GM19351 (cell line): ENCODE measurements at regions not wholly inside any gene's neighbourhood (a gene's known extent, or its start where the extent isn't known, plus 50 kb on each side); places are given as distances from the start of the nearest gene placed in this dataset.
"Not testable (repeated sequence)": the region's sequence is repeated elsewhere in the genome, so short reads cannot be mapped to it uniquely, and the experiment has no call there.

ENCODE experiments used
- ATAC-seq: cut with Tn5 transposase; IDR thresholded peaks from one replicate; pipeline ENCODE4 v1.9.1; 2021; ENCODE audit warnings: mild to moderate bottlenecking, moderate library complexity; ENCODE audit not compliant: unreplicated experiment

GRCh38 chr14:104303705-104304425, 165.5 kb downstream of the KIF26A start:
- no peak for ATAC-seq

- ATAC-seq = no peak
Measured at GRCh38 chr14:104304451-104305351, 166.3 kb downstream of the KIF26A start.

GRCh38 chr14:104305511-104306449, 167.4 kb downstream of the KIF26A start:
- ATAC-seq = no peak

- ATAC-seq = no peak
Measured at GRCh38 chr14:104306450-104307040, 168.2 kb downstream of the KIF26A start.

GRCh38 chr14:104307246-104307626, 168.8 kb downstream of the KIF26A start:
- ATAC-seq = no peak

GRCh38 chr14:104307627-104308401, 169.4 kb downstream of the KIF26A start:
- ATAC-seq = no peak

- ATAC-seq = not testable (repeated sequence)
Measured at GRCh38 chr14:104308534-104308933, 170.1 kb downstream of the KIF26A start.

- no peak for ATAC-seq
Measured at GRCh38 chr14:104309657-104310369, 171.4 kb downstream of the KIF26A start.

GRCh38 chr14:104311358-104311757, 173.0 kb downstream of the KIF26A start:
- no peak for ATAC-seq

GRCh38 chr14:104313674-104314073, 175.3 kb downstream of the KIF26A start:
- ATAC-seq = no peak

- no peak for ATAC-seq
Measured at GRCh38 chr14:104314251-104314941, 176.0 kb downstream of the KIF26A start.

- no peak for ATAC-seq
Measured at GRCh38 chr14:104315169-104315568, 176.8 kb downstream of the KIF26A start.

- ATAC-seq = no peak
Measured at GRCh38 chr14:104315625-104316024, 177.2 kb downstream of the KIF26A start.

GRCh38 chr14:104316121-104316722, 177.8 kb downstream of the KIF26A start:
- no peak for ATAC-seq

GRCh38 chr14:104316723-104317491, 178.5 kb downstream of the KIF26A start:
- ATAC-seq = no peak

- ATAC-seq = no peak
Measured at GRCh38 chr14:104317492-104317805, 179.1 kb downstream of the KIF26A start.

- ATAC-seq = no peak
Measured at GRCh38 chr14:104317975-104318557, 179.7 kb downstream of the KIF26A start.
